NCI-H2171 (cell line): ENCODE measurements at regions not wholly inside any gene's neighbourhood (a gene's known extent, or its start where the extent isn't known, plus 50 kb on each side); places are given as distances from the start of the nearest gene placed in this dataset.

Experiments used
- DNase-seq: peaks from one replicate; lab custom pipeline; 2025; lab: John Stamatoyannopoulos, UW

DNA sequence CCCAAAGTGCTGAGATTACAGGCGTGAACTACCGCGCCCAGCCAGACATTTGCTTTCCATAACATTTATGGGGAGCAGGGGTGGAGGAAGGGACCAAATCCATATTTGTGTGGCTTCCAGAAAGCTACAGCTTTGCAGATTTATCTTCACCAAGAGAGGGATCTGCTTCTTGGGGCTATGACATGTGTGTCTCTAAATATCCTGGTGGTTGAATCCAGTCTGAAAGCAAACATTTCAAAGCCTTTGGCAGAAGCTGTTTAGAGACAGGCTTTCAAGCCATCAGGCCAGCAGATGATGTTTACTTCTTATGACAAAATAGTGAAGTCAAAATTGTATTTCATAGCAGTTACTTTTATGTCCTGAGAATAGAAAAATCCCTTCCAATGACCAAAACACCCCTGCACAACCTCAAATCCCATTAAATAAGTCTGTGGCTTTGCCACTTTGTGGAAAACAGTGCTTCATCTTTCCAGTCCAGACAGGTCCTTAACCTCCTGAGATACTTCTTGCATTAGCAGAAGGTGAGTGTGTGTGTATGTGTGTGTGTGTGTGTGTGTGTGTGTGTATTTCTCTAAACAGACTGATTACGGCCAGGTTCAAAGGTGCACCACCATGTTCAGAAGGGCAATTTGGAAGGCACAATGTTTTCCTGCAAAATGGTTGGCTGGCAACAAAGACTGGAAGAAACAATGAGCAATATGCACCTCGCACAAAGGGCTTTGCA, 191.4 kb upstream of the LRIG1 start:
- DNase-seq, result no peak

DNA sequence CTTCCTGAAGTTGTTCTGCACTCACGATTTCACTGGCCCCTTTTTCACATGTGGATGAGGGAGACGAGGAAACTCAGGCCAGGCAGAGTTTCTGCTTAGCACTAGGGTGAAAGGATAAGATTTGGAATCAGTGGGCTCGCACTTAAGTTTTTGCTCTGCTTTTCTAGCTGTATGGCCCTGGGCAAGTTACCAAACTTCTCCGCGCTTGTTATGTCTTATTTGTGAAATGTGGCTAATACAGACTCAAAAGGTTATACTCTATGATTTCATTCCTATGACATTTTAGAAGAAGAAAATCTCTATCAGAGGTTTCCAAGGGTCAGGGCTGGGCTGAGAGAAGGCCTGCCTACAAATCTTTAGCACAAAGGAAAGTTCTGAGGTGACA, 191.9 kb upstream of the LRIG1 start:
- DNase-seq, result no peak

DNA sequence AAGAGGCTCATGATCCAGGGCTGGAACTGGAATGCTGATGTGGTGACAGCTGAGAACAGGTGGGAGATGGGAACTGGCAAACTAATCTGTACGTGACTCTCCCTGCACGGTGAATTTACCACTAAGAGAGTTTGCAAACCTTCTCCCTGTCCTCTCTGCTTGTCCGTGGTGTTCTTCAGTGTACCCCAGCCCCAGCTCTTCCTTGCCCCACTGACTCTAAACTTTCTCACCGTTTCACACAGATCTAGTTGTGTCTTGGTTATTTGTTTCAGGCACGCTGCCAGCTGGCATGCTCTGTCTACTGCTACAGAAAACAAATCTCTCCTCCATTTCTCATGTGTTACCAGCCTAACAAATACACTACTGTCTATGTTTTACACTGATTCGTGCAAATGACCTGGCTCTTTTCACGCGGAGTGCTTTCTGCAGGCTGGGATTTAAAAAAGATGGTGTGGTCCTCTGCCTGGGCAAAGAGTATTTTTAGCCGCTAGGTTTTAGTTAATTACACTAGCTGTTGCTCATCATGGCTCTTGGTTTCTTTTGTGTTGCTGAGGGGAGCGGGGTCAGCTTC, 192.7 kb upstream of the LRIG1 start:
- peak; percentile 24 for DNase-seq

DNA sequence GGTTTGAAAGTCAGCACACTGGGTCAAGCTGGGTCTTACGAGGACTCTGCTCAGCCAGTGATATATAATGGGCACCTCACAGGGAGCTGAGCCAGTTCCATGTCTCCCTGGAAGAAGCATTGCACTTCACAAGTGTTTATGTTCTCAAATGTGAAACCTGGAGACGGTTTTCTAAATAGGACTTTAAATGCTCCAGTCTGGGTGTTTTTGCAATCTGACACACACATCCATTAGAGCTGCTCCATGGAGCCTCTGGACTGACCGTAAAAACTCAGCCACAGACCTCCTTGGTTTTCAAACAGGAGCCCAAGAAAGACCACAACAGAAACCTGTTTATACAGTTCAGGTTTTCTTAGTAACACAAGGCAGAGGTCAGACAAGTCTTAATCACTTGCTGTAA, 201.3 kb upstream of the LRIG1 start:
- no peak for DNase-seq

DNA sequence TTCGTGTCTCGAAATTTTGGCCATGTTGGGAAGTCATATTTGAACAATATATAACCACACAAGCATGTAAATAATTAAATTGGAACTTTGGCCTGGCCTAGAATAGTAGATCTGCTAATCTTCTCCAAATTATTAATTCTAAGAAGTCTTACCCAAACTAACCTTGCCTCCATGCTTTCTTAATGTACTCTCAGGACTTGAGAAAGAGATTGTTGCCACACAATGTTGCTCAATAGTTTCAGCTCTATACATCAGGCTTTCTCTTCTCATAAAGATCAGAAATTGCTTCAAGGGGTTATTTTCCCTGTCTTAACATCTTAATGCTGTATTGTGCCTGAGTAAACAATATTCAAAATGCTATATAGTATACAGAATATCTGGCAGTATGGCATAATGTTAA, 202.7 kb upstream of the LRIG1 start:
- DNase-seq, result no peak

DNA sequence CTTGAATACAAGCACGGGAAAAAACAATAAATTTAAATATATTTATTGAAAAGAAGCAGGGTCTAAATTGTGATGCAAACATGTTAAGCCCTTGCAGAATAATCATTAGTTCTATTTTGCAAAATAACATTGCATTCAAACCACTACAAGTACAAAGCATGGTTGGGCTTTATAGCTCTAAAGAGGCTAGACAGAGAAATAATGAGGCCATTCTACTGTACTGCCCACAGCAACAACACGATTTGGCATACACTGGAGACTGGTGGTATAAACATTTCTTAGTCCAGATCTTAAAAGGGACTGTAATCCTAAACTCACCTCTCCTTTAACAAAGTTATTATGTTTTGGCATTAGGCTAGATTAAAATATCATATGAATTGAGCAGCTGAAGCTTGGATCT, 204.3 kb upstream of the LRIG1 start:
- no peak for DNase-seq

DNA sequence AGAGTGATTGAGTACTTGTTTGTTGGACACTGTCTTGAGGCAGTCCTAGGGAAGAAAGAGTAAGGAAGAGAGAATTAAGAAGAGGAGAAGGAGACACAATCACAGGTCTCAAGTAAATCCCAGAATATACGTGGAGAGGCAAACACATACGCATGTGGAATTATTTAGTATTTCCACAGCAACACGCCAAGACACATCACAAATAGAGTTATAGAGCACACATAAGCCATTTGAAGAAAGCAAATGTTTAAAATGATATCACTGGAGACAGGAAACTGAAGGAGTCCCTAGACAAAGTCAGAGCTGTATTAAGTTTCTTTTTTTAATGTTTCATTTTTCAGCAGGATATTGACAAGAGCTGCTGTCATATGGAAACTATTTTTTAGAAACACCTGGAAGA, 206.1 kb upstream of the LRIG1 start:
- DNase-seq, result no peak

DNA sequence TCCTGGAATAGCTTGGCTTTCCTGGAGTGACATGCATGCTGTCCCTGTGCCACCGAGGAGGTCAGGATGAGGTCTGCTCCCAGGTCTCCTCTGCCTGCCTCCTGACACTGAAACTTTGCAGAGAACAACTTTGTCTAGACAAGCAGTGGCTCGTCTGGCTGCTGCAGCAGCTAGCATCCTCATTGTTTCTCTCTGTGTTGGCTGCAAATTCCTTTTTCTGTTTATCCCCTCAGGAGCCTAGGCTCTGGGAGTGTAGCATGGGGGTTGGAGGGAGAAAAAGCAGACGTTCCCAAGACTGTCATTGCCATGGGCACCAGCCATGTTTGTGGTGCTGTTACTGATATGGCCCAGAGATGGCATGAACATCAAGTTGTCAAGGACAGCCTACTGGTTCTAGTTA, 208.7 kb upstream of the LRIG1 start:
- no peak for DNase-seq

DNA sequence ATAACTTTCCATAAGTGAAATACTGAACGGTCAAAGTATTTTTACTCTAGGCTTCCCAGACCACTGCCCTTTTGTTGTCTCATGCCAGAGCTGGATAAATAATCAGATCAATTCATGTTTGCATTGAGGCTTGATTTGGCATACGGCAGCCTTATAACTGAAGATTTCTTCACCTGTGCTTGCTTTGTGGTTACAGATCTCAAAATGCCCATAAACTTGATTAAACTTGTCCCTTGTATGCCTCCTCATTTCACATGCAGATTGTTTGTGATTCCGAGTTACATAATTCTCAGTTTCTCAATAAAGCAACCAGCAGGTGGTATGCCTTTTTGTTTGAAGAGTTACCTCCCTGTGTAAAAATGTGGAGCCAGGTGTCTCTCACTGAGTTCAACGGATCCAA, 211.4 kb upstream of the LRIG1 start:
- no peak for DNase-seq

DNA sequence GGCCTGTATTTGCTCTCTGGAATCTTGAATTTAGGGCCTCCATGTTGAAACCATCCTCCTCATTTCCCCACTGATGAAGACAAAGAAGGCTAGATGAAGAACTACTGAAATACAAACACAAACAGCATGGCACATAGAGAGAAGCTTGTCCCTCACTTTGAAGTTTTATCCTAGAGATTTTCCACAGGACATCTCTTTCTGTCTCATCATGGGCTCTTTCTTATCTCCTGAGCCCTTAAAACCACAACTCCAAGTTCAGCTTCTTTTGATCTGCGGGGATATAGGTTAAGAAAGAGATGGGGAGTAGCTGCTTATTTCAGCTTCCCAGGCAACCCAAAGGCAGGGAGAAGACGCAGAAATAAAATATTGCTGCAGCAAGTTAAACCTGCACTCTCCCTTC, 213.1 kb upstream of the LRIG1 start:
- no peak for DNase-seq

DNA sequence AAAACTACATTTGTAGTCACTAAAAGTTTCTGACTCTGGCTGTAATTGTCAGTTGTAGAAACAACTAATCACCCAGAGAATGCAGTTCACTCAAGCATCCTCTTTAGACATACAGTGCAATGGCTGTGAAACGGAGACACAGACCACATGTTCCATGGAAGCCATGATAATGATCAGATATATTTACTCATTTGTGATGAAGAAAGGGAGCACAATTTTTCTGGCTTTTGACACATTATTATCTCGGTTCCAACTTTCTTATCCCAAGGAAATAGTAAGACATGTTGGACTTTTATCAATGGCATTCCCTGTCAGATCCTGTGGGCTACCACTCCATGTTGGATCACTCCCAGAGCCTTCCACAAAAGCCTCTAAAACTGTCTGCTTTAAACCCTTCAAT, 215.0 kb upstream of the LRIG1 start:
- DNase-seq, result no peak

DNA sequence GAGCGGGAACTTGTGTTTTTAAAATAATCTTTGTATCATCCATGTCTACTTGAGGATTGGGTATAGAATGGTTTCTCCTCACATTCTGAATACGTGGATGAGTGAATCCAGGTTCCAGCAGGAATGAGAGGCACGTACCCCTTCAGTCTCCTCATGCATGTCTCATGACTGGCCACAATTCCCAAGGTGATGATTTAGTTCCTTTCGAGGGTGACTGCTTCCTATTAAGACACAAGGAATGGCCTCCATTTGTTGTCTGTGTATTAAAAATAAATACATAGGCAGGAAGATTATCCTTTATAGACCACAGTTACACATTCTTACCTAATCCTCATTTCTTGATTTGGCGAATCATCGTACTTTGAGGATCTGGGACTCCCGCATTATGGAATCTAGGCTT, 217.0 kb upstream of the LRIG1 start:
- DNase-seq, result no peak

DNA sequence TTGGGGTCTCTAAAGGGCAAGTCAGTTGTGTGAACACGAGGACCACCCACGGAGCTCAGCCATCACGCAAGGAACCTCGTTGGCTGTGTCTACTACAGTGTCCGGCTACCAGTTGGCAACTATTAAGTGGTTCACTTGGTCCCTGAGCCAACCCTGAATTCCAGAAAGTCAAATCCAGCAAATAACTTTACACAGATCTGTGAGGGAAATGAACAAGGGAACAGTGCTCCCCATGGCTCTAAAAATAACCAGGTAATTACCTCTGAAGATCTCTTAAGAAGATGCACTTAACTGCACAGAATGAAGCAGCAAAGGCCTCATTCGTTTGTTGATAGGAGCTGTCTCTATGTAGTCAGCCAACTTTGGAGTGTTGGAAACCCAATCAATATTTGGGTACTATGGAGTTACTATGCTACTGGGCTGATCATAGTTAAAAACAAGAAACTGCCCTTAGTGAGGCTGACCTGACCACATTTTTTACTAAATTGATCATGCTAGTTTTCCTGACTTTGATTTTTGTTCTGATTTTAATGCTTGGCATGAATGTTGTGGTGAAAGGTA, 219.1 kb upstream of the LRIG1 start:
- DNase-seq, result no peak

DNA sequence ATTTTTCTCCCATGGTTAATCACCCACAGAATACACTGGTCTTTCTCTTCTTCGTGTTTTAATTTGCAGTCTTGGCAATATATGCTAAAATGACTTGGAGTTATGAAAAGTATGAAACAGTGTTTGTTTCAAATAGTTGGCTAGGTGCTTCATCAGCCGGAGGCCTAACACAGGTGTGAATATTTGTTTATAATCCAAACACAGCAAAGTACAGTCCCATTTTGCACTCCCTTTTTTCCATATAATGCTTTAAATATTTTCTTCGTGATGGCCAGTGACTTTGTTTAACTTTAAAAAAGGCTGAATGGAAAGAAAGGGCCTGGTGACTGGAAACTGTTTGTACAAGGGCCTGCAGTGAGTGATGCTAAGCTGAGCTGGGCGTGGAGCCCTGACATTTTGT, 219.7 kb upstream of the LRIG1 start:
- DNase-seq, result no peak

DNA sequence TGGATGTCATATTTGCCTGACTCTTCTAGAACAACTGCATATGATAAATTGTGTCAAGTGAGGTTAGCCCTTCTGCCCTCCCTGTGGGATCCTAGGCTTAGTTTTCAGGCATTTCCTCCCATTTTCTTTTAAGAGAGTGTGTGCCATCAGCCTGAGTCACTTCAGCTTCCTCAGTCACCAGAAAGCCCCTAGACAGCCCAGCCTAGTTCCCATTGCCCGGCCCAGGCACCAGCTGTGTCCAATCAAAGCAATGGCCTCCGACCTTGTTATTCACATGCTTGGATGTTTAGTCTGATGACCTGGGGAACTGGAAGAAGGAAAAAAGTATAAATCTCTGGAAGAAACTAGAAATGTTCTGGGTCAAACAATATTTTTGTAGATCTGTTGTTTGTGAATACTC, 221.9 kb upstream of the LRIG1 start:
- no peak for DNase-seq

DNA sequence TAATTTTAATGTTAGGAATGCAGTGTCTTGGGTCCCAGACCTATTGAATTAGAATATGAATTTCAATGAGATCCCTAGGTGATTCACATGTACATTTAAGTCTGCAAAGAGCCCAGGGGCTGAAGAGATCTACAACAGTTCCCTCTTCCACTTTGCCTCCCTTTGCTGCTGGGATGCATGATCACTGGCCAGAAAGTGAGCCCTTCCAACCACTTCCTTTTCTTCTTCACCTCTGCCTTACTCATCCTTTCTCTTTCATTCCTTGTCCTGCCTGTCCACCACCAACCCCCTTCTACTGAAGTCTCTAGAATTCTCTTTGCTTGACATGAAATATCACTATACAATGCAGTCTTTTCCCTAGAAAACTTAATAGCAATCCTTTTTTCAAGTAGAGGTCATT, 222.4 kb upstream of the LRIG1 start:
- DNase-seq, result no peak

DNA sequence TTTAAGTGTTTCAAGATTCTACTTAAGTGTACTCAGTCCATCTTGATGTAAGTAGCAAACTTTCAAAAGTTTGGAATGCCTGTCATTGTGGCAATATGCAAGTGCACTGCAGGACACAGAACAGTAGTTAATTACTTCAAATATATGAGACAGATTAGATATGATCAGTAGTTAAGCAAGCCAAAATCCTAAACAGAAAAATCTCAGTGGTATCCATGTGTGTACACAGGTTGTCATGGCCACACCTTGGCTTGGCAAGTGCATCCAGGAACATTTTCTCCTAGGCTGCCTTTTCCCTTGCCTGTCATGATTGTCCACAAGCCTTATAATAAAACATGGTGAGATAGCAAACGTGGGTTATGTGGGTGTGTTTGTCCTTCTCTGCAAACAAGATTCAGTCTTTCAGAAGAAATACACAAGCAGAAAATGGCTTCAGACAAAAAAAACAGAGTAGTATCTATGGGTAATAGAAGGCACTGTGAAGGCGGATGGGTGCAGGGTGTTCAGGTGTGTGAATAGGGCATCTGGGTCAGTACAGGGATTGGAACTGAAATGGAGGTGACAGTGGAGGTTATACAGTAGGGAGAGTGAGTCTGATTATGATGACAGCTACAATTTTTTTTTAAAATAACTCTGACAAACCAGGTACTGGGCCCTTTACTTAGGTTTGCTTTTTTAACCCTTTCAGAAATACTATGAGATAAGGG, 229.0 kb upstream of the LRIG1 start:
- DNase-seq, result no peak

DNA sequence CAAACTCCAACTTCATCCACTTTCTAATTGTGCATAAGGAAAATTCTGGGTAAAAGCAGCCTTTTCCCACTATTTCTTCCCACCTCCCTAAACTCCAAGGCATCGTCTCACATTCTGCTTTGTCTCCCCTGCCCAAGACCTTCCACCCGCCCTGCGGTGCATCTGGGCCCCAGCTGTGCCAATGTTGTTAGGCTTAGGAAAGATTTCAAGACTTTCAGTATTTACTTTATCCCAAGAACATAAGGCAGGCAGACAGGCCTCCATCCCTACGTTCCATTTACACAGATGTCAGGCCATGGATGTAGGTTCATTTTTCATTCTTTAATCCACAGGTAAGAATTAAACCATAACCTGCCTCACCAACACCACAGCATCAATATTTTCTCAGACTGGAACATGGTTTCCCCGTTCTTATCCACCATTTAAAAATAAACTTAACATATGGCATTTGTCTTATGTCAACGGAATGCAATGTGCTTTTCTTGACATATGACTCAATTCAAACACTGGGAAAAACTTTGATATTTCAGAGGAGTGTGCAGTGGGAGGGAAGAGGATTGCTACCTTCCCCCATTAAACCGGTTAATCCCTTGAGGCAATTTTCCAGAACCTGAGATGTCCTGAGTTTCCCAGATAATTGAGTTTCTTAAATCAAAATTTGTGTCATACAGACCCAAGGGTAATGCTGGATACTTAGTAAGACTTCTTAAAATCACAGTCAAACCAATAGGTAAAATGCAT, 238.0 kb upstream of the LRIG1 start:
- DNase-seq, result no peak

DNA sequence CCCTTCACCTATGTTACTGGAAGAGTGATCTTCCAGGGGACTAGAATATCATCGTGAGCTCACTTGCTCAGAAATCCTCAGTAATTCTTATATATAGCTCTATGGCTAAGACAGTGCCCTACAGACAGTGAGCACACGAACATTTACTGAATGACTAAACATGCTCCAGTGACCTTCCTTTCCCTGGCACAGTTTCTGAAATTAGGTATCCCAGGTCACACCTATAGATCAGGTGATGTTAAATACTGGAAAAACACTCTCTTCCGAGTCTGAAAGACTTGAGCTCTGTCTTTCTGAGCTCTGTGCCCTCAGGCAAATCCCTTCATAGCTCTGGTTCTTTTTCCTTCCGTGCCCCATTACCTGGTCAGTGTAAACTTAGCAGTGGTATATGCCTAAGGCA, 239.4 kb upstream of the LRIG1 start:
- no peak for DNase-seq

DNA sequence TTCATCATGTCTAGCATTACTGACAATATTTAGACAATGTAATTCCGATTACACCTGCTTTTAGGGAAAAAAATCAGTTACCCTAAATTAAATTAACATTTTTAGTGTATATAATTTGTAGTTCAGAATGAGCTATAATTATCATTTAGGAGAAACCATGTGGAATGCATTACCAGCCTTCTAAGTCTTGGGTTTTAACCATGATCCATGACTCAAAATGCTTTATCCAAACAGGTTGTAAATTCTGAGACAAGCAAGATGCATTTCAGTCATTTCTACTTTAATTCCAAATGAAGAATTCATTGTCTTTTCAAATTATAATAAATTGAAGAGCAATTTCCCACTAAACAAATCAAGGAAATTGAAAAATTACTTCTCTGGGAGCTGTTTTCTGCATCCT, 243.7 kb upstream of the LRIG1 start:
- DNase-seq, result no peak

DNA sequence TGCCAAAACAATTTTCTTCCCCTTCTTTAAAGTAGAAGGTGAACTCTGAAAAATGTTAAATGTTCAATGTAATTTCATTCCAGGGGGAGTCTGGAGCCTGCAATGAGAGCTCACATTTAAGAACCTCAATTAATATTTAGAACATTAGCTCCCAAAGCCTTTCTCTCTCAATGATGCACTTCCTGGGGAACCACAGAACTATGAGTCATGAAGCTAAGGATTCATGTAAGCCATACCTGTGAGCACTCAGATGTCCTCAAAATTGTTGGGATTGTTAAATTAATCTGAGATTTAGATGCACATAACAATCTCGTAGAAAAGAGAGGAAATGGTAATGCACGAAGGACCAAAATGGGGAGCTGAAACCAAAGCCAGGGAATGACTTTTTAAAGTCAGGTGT, 244.2 kb upstream of the LRIG1 start:
- no peak for DNase-seq

DNA sequence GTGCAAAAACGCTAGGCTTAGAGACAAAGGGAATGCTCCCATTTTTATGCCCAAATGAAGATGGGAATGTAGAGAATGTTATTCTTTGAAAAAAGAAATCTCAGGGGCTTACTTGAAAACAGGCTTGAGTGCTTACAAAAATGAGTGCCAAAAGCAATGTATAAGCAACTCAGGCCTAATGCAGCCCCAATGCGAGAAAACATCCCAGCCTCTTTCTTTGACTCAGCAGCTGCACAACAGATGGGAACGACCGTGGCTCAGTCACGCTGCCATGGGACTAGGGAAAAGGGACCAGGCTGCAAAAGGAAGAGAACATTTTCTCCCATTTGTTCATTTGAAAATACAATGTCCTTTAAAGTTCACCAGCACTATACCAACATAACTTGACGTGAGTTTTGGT, 246.4 kb upstream of the LRIG1 start:
- DNase-seq, result no peak

DNA sequence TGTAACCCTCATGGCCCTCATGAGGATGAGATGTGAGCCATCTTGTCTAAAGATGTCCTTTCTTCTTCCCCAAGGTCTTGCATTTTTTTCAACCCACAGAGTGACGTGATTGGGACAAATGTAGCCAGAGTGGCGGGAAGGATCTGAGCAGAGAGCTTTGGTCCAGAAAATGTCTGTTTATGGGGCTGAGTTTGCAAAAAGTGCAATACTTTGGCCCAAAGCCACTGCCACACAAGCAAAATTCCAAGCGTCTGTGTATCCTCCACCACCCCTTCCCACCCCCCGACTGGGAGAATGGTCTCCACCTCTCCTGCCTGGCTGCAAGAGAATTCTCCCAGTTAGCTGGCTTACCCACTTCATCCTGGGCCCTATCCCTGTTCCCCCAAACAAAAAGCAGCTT, 246.9 kb upstream of the LRIG1 start:
- DNase-seq, result no peak
